ENCODE measurements at regions not wholly inside any gene's neighbourhood (a gene's known extent, or its start where the extent isn't known, plus 50 kb on each side); places are given as distances from the start of the nearest gene placed in this dataset.

DNA sequence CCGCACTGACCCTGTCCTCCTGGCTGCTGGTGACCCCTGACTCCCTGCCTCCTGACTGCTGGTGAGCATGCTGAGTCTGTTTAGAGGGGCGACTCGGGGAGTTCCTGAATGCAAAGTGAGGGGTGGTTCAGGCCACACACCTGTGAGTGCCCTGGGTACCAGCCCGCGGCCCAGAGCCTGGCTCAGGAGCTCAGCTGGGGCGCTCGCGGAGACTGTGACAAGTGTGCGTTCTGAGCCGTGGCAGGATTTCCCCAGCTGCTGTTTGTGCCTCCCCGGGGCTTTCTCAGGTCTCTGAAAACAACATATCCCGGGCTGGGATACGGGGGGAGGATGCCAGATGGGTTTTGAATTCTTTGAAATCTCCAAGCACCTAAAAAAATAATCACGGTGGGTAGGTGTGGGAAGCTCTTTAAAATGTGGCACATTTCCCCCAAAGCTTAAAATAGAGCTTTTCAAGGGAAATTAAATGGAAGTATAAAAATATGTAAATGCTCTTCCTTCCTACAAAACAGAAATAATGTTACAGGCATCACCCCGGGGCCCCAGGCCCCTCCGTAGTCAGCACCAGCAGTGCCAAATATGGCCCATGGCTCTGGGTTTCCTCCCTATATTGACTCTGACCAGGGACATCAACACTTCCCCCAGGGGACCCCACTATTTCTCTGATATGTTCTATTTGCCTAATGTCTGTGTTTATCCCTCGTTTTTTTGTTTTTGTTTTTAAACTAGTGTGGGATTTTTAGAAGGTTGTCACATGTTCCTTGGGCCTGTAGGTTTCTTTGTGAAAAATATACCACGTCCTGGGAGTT is 49.9 kb upstream of the TAGAP start:
- Histone ChIP-seq H3K4me2 (ENCODE audit: insufficient read depth, low read length) (no peak overlapping the region), H3K9me3 (replicated peaks; ENCODE audit: control insufficient read depth, insufficient read depth, low read depth, low read length) (no peaks in the 10 kb centered on the region), H2AFZ (ENCODE audit: low read depth, low read length) (peak overlapping the region; percentile 60; the same call in 1 of the 2 replicates), H4K20me1 (replicated peaks; ENCODE audit: control insufficient read depth, insufficient read depth, low read length) (no peaks in the 10 kb centered on the region; the same call in 1 of the 2 replicates), H3K27me3 (ENCODE audit: control insufficient read depth in 2 of 2, insufficient read depth in 2 of 2, low read length in 2 of 2) (peaks cover 40 to 65% of the 10 kb centered on the region in 2 experiments), H3K27ac (ENCODE audit: extremely low read depth, low read depth, low read length) (no peak overlapping the region), H3K9me1 (ENCODE audit: control insufficient read depth, insufficient read depth, low read length) (peaks cover 3% of the 10 kb centered on the region), H3K79me2 (ENCODE audit: control insufficient read depth, insufficient read depth, low read length) (no peaks in the 10 kb centered on the region), H3K9ac (ENCODE audit: insufficient read depth in 1 of 2, low read depth in 2 of 2, low read length in 2 of 2) (no peak overlapping the region; a peak in 1 of 4 replicates), H3K4me3 (no peak overlapping the region), H3K4me1 (replicated peaks in 1 of 2; ENCODE audit: control insufficient read depth in 2 of 2, insufficient read depth in 2 of 2, low read length in 2 of 2) (peaks cover 0 to 9% of the 10 kb centered on the region in 2 experiments; a peak in 2 of 5 replicates), H3K36me3 (ENCODE audit: control insufficient read depth, insufficient read depth, low read length) (no peaks in the 10 kb centered on the region)
- no TSS peak for BruUV-seq (replicated peaks)
- CTCF ChIA-PET (ENCODE audit: low intra/inter-chr PET ratio): no interaction called here
- POLR2A ChIA-PET: interaction anchor here (1.6 kb wide), 1 partner anchor 87 kb away, joined by 3 read pairs; no protein-coding TSS in a partner anchor
- intact Hi-C loops (cut with micrococcal nuclease): no loop called here
- 23% methylated on average over 17 of the region's 18 CpGs for WGBS (ENCODE audit: insufficient coverage, low coverage, missing lambda C conversion rate)
- in situ Hi-C loops (cut with MboI): no loop called here
- no peak for DNase-seq (ENCODE audit: extremely low read depth in 1 of 4, low spot score in 3 of 4)
- no peak for ATAC-seq
- no peak for FAIRE-seq
- TF ChIP-seq ZNF253 (CRISPR knock-in tag; conservative IDR thresholded peaks at IDR 0.05) (no peak), ZNF444 (CRISPR knock-in tag; IDR thresholded peaks at IDR 0.05) (no peak), ZNF75A (CRISPR knock-in tag; IDR thresholded peaks at IDR 0.05) (no peak), TAF15 (IDR thresholded peaks at IDR 0.05; ENCODE audit: low read depth, low read length) (no peak), SP2 (IDR thresholded peaks at IDR 0.05; ENCODE audit: extremely low read depth, low read depth, low read length, poor library complexity, severe bottlenecking) (no peak), ARNT (IDR thresholded peaks at IDR 0.05) (no peak), NONO (IDR thresholded peaks at IDR 0.05; ENCODE audit: low read depth in 2 of 2, low read length in 1 of 2) (no peak), SETDB1 (IDR thresholded peaks at IDR 0.05; ENCODE audit: low read length) (no peak), SMAD2 (IDR thresholded peaks at IDR 0.05; ENCODE audit: low read depth, low read length) (no peak)
- TF ChIP-seq, protein P1, sequence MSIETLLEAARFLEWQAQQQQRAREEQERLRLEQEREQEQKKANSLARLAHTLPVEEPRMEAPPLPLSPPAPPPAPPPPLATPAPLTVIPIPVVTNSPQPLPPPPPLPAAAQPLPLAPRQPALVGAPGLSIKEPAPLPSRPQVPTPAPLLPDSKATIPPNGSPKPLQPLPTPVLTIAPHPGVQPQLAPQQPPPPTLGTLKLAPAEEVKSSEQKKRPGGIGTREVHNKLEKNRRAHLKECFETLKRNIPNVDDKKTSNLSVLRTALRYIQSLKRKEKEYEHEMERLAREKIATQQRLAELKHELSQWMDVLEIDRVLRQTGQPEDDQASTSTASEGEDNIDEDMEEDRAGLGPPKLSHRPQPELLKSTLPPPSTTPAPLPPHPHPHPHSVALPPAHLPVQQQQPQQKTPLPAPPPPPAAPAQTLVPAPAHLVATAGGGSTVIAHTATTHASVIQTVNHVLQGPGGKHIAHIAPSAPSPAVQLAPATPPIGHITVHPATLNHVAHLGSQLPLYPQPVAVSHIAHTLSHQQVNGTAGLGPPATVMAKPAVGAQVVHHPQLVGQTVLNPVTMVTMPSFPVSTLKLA (conservative IDR thresholded peaks at IDR 0.05): no peak
- TF ChIP-seq, protein P2, sequence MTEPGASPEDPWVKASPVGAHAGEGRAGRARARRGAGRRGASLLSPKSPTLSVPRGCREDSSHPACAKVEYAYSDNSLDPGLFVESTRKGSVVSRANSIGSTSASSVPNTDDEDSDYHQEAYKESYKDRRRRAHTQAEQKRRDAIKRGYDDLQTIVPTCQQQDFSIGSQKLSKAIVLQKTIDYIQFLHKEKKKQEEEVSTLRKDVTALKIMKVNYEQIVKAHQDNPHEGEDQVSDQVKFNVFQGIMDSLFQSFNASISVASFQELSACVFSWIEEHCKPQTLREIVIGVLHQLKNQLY (CRISPR knock-in tag; conservative IDR thresholded peaks at IDR 0.05): no peak
- TF ChIP-seq, protein P3, sequence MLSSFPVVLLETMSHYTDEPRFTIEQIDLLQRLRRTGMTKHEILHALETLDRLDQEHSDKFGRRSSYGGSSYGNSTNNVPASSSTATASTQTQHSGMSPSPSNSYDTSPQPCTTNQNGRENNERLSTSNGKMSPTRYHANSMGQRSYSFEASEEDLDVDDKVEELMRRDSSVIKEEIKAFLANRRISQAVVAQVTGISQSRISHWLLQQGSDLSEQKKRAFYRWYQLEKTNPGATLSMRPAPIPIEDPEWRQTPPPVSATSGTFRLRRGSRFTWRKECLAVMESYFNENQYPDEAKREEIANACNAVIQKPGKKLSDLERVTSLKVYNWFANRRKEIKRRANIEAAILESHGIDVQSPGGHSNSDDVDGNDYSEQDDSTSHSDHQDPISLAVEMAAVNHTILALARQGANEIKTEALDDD (IDR thresholded peaks at IDR 0.05): no peak
- TF ChIP-seq, protein P4, sequence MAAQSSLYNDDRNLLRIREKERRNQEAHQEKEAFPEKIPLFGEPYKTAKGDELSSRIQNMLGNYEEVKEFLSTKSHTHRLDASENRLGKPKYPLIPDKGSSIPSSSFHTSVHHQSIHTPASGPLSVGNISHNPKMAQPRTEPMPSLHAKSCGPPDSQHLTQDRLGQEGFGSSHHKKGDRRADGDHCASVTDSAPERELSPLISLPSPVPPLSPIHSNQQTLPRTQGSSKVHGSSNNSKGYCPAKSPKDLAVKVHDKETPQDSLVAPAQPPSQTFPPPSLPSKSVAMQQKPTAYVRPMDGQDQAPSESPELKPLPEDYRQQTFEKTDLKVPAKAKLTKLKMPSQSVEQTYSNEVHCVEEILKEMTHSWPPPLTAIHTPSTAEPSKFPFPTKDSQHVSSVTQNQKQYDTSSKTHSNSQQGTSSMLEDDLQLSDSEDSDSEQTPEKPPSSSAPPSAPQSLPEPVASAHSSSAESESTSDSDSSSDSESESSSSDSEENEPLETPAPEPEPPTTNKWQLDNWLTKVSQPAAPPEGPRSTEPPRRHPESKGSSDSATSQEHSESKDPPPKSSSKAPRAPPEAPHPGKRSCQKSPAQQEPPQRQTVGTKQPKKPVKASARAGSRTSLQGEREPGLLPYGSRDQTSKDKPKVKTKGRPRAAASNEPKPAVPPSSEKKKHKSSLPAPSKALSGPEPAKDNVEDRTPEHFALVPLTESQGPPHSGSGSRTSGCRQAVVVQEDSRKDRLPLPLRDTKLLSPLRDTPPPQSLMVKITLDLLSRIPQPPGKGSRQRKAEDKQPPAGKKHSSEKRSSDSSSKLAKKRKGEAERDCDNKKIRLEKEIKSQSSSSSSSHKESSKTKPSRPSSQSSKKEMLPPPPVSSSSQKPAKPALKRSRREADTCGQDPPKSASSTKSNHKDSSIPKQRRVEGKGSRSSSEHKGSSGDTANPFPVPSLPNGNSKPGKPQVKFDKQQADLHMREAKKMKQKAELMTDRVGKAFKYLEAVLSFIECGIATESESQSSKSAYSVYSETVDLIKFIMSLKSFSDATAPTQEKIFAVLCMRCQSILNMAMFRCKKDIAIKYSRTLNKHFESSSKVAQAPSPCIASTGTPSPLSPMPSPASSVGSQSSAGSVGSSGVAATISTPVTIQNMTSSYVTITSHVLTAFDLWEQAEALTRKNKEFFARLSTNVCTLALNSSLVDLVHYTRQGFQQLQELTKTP (IDR thresholded peaks at IDR 0.05; ENCODE audit: low read depth in 1 of 2, partially characterized antibody in 2 of 2): no peak
